Ecto neural progenitor cell (in vitro differentiated cells): ENCODE measurements at regions not wholly inside any gene's neighbourhood (a gene's known extent, or its start where the extent isn't known, plus 50 kb on each side); places are given as distances from the start of the nearest gene placed in this dataset.

Source experiments
- DNase-seq: peaks from one replicate; pipeline ENCODE4 v3.0.0-alpha.2; 2018; ENCODE audit warnings: low spot score

DNA sequence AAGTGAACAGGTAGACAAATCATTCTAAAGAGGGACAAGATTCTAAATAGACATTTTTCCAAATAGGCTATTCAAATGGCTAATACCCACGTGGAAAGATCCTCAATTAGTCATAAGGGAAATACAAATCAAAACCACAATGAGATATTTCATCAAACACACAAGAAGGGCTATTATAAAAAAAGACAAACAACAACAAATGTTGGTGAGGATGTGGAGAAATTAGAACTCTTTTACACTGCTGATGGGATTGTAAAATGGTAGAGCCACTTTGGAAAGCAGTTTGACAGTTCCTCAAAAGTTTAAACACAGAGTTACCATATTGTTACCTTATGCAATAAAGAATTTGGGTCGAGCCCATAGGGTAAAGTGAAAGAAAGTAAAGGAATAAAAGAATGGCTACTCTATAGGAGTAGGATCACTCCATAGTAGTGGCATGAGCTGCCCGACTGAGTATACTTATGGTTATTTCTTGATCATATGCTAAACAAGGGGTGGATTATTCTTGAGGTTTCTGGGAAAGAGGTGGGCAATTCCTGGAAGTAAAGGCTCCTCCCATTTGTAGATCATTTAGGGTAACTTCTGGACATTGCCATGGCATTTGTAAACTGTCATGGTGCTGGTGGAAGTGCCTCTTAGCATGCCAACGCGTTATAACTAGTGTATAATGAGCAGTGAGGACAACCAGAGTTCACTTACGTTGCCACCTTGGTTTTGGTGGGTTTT is 58.9 kb upstream of the FAM9C start:
- no peak for DNase-seq

DNA sequence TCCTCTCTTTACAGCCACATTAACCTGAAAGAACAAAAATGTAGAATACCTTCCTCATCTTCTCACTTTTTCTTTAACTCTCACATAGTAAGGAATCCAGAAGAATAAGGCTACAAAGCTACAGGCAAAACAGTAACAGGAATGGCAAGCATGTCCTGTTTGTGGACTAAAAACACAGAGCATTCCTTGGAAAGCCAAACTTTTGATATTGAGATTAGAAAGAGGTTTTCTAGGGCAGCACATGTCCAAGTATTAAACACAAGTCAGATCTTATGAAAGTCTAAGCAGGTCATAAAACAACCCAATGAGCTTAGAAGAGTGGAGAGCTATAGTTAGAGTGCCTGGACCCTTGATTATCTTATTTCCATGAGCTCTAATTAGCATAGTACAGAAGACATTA is 58.2 kb upstream of the FAM9C start:
- no peak for DNase-seq

DNA sequence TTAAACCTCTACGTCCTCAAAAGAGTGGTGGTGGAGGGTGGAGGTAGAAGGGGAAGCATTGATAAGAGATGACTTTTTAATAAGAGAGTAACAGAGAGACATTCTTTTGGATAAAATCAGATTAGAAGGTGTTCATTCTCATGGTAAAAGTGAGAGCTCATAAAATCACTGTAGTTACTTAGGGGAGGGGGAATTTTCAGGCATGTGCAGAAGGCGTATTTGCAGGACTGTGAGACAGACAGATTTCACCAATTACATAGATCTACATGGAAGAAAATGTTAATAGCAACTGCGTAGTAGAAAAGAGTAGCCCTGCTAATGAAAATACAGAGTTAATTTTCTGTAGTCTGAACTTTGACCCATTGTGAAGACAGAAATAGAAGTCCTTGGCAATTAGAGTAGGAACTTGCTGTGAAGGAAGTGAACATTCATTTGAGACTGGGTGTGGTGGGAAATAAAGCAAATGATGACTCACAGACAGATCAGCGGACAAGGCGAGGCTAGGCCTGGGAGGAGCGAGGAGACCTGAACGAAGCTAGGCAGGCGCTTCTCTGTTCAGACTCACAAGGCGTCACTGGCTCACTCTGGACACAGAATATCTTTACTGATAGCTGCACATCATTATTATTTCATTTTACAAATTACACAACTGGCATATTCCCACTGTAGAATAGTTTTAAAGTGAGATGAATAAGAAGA is 57.2 kb upstream of the FAM9C start:
- no peak for DNase-seq

DNA sequence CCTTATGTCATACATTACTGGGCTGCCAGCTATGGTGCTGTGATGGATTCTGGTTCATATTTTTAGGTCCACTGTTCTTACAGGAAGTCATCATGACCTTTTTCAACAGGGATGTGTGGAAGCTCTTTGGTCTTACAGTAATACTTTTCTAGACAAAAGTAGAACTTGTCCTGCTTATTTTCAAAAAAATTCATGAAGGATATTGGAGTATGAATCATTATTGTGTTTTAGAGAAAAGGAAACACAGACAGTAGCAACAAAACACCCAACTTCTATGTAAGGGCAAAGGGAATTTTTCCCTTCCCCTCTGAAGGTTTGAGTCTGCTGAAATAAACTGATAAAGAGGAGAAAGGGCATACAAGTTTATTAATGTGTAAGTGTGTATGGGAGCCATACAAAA is 54.7 kb upstream of the FAM9C start:
- DNase-seq: no peak

DNA sequence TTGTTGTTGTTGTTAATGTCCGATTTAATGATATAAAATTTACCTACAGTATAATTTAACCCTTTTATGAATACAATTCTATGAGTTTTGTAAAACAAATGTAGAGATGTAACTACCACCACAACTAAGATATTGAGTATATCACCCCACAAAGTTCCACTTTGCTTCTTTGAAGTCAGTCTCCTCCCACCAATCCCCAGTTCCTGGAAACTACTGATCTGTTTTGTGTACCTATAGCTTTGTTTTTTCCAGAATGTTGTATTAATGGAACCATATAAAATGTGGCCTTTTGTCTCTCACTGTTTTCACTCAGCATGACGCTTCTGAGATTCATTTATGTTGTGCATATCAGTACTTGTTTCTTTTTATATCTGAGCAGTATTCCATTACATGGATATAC is 52.3 kb upstream of the FAM9C start:
- DNase-seq: no peak

DNA sequence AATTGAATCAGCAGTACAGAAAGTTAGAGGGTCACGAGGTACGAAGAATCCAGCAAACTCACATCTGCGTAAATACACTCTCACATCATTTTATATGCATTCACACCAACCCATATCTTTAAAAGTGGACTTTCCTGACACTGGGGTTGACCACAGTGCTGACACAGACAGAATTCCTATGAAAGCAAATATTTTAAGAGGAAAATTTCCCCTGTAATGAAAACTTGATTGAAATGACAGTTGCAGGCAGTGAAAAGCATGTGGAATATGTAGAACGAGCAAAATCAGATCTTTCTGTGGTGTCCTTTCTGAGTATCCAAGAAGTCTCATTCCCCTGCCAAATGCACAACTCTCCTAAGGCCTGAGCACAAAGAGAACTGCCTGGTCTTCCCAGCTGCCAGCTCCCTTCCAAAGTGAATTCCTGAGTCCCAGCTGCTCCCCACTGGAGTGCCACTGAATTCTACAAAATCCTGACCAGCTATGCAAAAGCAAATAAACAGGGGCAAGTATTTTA is 50.5 kb upstream of the FAM9C start:
- DNase-seq: no peak

DNA sequence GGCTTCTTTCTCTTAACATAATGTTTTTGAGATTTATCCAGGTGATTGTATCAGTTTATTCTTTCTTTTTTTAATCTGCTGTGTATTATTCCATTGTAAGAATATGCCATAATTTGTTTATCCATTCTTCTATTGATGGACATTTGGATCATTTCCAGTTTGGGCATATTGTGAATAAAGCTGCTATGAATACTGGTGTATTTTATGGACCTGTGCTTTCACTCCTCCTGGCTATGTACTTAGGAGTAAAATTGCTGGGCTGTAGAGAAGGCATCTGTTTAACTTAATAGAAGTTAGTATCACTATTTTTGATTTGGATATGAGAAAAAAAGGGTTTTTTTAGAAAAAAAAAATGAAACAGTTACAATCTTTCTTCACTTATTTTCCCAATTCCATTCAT is 50.0 kb upstream of the FAM9C start:
- DNase-seq: no peak
